Upper lobe of left lung (tissue), 4 donors: ENCODE measurements at regions not wholly inside any gene's neighbourhood (a gene's known extent, or its start where the extent isn't known, plus 50 kb on each side); places are given as distances from the start of the nearest gene placed in this dataset.

ENCODE experiments used
- CTCF ChIP-seq, 6 experiments: fragments of 450-650 bp in 4 of 6; fragments of 200-600 bp in 2 of 6; sonication (generic) in 2 of 6; IDR thresholded peaks; one replicate each; pipeline ENCODE4 v1.5.1; 2016 to 2019; ENCODE audit warnings: antibody characterized with exemption in 6 of 6
- EP300 ChIP-seq, 4 donors: sonication (generic); formaldehyde crosslinking; IDR thresholded peaks; one replicate each; pipeline ENCODE4 v1.5.1; 2017; ENCODE audit warnings: antibody characterized with exemption in 4 of 4, control low read depth in 2 of 4
- POLR2A ChIP-seq, 4 donors: fragments of 450-650 bp; IDR thresholded peaks; one replicate each; pipeline ENCODE4 v1.5.1; 2016 to 2017; ENCODE audit warnings: antibody characterized with exemption in 4 of 4, mild to moderate bottlenecking in 2 of 4
- POLR2AphosphoS5 ChIP-seq, 2 donors: sonication (generic); formaldehyde crosslinking; IDR thresholded peaks; one replicate each; pipeline ENCODE4 v1.5.1; 2017; ENCODE audit warnings: antibody characterized with exemption in 2 of 2

DNA sequence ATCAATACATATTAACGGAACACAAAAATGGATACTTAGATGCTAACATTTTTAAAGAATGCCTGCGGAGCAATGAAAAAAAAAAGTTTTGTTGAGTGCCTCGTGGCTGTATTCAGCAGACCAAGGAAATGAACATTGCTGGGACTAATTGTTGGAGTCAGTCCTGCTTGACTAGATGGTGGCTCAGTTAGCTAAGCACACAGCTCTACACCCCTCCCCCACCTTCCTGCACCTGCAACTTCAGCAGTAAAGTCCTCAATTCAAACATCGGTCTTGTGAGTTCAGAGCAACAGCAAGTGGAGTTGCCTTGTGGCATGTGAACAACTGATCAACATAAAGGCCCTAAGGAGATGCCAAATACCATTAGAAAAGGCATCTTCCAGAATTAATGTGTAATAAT lies 326.0 kb upstream of the NPSR1 start:
- no peak for TF ChIP-seq CTCF (IDR thresholded peaks at IDR 0.05)
- no peak for TF ChIP-seq POLR2AphosphoS5 (IDR thresholded peaks at IDR 0.05)
- TF ChIP-seq EP300 (IDR thresholded peaks at IDR 0.05), result no peak
- no peak for TF ChIP-seq POLR2A (IDR thresholded peaks at IDR 0.05)
